Esophagus mucosa (tissue), 1 donor: ENCODE measurements at regions not wholly inside any gene's neighbourhood (a gene's known extent, or its start where the extent isn't known, plus 50 kb on each side); places are given as distances from the start of the nearest gene placed in this dataset.
"Not testable (repeated sequence)": the region's sequence is repeated elsewhere in the genome, so short reads cannot be mapped to it uniquely, and the experiment has no call there.

Experiments used
- ATAC-seq: fragments of 200-7000 bp; cut with Tn5 transposase; one replicate; pipeline ENCODE4 v1.9.1; 2020
- donor health status: DM: yes; HTN: yes; CAD: no.

DNA sequence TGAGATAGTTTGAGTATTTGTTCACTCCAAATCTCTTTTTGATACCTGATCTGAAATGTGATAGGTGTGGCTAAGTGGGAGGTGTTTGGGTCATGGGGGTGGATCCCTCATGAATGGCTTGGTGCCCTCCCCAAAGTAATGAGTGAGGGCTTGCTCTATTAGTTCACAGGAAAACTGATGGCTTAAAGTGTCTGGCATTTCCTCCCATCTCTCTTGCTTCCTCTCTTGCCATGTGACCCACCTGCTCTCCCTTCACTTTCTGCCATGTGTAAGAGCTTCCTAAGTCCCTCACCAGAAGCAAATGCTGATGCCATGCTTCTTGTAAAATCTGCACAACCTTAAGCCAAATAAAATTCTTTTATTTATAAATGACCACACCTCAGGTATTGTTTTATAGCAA lies 61.1 kb downstream of the MAD2L1 start:
- ATAC-seq: no peak

- ATAC-seq: no peak
Observed at GRCh38 chr4:120005076-120005475, 61.6 kb downstream of the MAD2L1 start.

DNA sequence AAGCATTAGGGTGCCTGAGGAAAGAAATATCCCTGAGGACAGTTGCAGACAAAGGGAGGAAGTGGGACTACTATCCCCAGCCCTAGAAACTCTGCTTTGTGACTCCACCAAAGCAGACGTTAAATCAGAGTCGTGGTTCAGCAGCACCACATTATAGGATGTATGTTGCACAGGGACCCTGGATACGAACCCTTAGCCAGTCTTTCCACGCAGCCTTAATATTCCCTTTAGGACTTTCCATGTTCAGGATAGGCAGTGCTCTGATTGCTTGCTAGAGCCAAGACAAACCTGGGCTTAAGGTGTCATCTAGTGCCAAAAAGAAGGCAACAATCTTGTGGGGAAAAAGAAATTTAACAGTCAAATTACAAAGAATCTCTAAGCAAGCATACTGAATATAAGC lies 62.6 kb downstream of the MAD2L1 start:
- ATAC-seq: no peak

DNA sequence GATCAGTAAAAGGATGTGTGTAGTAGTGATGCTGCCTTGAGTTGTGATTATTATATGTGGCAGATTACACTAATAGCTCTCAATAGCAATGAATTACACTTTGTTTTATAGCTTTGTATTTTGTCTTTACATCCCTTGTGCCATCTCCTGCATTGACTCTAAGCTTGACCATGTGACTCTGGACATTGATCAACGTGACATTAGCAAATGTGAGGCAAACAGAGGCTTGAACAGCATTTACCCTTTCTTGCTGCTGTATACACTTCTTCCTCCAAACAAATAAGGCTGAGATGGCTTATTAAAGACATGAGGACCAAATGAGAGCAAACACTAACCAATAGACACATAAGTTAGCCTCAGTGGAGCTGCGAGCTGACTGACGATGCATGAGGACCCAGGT lies 63.5 kb downstream of the MAD2L1 start:
- no peak for ATAC-seq

DNA sequence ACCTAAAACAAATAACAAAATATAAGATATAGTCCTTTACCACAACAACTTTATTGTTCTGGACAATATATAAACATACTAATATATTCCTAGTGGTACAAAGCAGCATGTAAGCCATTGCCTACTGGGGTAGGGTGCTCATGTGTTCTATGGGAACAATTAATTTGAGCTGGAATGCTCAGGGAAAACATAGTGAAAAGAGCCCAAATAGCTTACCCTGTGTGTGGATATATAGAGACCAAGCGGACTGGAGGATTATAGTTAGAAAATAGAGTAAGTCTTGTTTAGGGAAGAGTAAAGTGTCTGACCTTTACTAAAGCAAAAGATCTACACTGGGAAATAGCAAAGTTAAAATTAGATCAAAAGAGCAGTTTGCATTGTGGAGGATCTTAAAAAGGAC lies 64.8 kb downstream of the MAD2L1 start:
- ATAC-seq: no peak

GRCh38 chr4:120000591-120001296 lies 65.9 kb downstream of the MAD2L1 start:
- no peak for ATAC-seq

DNA sequence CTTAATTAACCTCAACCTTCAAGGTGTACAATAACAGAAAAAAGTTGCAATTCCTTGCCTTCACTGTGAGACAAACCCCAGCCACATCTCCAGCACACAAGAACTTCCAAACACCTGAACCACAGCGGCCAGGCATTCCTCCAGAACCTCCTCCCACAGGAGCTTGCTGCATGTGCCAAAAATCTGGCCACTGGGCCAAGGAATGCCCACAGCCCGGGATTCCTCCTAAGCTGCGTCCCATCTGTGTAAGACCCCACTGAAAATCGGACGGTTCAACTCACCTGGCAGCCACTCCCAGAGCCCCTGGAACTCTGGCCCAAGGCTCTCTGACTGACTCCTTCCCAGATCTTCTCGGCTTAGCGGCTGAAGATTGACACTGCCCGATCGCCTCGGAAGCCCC lies 70.6 kb downstream of the MAD2L1 start:
- not testable (repeated sequence) for ATAC-seq

GRCh38 chr4:119984996-119985395 lies 81.7 kb downstream of the MAD2L1 start:
- no peak for ATAC-seq

GRCh38 chr4:119982756-119983155 lies 83.9 kb downstream of the MAD2L1 start:
- ATAC-seq: no peak

DNA sequence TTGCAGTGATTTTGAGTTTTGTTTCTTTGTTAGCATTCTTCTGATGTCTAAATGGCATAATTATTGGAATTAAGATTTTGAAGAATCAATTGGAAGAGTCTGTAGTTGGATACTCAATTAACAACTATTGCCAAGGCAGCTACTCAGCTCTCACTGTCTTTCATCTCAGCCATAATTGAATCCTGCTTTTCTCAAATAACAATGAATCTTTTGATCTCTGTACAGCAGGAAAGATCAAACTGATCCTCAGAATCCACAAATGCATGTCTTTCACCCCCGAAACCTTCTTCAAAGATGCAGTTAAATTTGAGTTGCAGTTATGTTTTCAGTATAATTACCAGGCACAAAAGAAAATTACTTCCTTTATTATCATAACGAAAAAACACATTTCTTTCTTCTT lies 86.2 kb downstream of the MAD2L1 start:
- no peak for ATAC-seq

DNA sequence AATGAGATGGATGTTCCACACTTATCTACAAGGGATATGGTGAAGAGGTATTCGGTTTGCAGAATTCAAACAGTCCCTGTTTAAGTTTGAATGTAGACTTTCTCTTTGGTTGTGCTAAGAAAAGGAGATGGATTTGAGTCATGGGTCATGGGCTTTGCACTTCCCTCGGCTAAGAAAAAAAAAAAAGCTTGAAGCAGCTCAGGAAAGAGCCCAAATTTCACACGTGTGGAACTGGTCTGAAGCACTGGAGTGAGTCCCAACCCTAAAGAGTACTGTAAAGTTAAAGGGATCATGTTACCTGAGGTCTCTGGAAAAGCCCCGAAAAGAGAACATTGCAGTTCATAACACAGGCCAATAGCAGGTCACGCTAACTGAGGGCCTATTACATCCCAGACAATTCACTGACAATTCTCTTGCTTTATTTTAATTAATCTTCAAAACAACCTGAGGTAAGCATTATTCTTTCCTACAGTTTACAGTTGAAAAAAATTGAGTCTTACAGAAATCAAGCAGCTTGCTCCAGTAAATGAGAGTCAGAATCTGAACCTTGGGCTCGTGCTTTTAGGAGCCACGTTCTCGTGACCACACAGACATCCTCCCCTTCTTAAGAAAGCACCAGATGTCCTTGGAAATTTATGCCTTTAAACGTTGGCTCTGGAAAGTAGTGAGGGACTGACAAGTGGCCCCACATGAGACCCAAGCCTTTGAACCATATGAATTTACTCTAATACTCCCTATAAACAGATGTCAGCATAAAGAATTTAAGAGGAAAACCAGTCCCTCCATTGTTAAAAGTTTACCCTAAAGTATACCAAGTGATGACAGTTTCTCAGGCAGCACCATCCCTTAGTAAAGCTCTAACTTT lies 89.3 kb downstream of the MAD2L1 start:
- ATAC-seq: no peak

- ATAC-seq: no peak
Observed at GRCh38 chr4:119971431-119972084, 95.1 kb downstream of the MAD2L1 start.

DNA sequence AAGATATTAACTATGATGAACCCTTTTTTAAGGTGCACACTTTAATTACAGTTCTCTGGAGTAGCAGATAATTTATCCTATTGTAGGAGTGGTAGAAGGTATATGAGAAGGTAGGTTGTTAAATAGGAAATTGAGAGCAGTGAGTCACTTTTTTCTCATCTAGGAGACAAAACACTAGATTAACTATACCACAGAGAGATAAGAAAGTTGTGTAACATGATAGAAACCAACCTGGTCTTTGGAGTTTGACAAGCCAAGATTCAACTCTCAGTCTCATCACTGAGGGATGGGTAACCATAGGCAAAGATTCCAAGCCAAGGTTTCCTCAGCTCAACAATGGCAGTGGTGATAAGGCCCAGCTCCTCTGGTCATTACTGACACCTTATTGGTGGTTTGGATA lies 104.0 kb downstream of the MAD2L1 start:
- no peak for ATAC-seq

DNA sequence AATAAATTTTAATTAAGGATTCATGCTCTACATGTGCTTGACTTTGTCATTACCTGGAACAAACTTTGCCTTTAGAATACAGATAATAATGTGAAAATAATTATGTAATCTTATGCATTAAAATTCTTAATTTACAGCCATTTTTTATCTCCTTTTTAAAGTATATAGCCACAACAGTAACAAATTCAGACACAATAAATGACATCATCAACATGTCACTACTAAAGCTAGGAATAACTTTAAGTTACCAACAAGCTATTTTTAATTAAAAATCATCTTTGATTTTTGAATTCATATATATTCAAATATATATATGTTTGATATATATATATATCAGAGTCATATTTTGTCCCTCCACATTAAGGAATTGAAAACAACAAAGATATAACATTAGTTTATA lies 107.7 kb downstream of the MAD2L1 start:
- ATAC-seq: no peak

GRCh38 chr4:119955256-119955655 lies 111.4 kb downstream of the MAD2L1 start:
- no peak for ATAC-seq

GRCh38 chr4:119954487-119954886 lies 112.2 kb downstream of the MAD2L1 start:
- not testable (repeated sequence) for ATAC-seq

DNA sequence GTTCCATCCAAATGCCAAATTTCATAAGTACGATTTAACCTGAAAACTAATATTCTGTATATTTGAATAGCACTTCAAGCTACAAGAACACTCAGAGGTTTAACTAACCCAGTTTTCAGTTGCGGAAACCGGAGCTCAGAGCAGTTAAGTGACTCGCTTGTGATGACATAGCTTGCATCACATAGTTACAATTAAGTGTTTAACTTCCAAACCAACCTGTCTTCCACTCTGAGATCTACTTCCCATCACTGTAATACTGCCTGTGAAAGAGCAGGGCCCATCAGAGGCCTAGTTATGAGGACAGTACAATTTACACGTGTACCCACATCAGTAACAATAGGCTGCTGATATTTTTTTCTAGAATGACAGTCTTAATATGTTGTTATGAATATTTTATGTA lies 120.3 kb downstream of the MAD2L1 start:
- no peak for ATAC-seq

- ATAC-seq: no peak
Observed at GRCh38 chr4:119942806-119943205, 123.8 kb downstream of the MAD2L1 start.

DNA sequence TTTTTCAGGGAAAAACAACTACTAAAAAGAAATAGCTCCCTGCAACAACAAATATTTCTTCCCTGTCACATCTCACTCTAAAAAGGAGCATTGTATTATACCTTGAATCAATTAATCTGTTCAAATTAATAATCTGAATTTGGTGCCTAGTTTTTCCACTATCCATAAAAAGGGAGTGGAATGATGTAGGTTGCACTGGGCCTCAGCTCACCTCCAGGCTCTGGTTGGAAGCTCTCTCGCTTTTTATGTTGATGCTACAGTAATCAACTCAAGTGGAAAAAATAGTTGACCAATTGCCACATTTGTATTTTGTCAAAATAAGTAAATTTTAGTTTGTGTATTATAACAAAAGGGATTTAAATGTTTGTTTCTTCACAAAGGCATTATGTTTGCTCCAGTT lies 126.1 kb downstream of the MAD2L1 start:
- ATAC-seq: no peak

DNA sequence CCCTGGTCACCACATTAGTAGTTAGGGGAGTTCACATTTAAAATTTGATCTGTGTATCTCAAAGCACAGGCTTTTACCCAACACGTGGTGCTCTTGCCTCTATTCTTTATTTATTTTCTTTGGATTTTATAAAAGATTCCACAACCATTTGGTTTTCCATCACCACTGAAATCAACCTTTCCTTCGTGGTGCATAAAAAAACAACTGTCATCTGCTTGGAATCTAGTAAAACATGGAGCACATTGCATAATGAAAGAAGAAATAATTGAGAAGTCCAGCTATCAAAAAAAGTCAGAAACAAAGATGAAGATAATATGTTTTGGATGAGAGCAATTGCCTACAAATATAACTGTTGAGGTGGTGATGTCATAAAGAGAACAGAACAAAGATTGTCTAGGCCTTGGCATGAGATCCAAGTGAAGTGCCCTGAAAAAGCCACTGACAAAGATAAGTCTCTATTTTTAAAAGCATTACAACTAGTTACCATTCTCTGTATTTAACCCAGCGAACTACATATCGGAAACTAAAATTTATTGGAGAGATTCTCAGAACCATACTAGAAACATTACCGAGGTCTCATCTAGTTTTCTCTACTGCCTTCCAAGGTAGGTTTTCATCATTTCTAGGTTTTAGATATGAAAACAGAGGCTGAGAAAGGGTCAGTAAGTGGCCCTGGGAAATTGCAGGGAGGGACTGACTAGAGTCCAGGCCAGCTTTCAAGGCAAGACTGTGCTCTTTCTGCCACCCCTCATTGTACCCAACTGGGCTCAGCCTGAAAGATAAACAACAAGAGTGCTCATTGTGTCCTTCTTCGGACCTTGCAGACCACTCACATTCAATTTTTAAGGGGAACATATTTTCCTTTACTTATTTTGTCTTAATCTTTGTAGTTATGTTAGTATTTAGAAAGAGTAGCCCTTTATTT lies 127.3 kb downstream of the MAD2L1 start:
- no peak for ATAC-seq

DNA sequence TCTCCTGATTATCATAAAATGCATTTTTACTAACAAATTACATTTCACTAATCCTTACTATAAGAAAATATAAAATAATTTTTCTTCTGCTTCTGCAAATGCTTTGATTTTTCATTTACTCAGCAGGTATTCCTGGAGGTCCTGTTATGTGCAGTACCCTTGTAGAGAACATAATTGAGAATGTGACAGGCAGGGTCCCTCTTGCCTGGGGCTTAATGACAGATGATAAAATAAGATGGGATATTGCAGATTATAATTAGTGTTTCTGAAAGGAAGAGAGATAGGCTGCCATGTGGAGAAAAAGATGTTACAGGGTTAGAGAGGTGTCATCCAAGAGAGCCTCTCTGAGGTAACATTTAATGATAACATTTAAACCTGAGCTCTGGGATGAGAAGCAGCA lies 128.9 kb downstream of the MAD2L1 start:
- ATAC-seq: no peak

DNA sequence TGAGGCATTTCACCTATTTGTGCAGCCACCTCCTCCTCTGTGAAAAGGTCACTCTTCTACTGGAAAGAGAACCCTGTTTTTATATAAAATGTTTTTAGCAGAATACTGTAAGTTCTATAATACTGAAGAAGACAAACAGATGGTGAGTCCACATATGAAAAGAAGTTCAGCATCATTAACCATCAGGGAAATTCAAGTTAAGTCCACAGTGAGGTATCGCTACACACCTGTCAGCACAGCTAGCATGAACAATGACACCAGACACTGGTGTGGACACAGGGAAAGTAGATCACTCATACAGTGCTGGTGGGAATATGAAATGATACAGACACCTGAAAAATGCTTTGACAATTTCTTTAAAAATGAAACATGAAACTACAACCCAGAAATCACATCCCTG lies 133.0 kb downstream of the MAD2L1 start:
- no peak for ATAC-seq

GRCh38 chr4:119932277-119932676 lies 134.4 kb downstream of the MAD2L1 start:
- no peak for ATAC-seq
